ENCODE measurements at regions not wholly inside any gene's neighbourhood (a gene's known extent, or its start where the extent isn't known, plus 50 kb on each side); places are given as distances from the start of the nearest gene placed in this dataset.
"Not testable (repeated sequence)": the region's sequence is repeated elsewhere in the genome, so short reads cannot be mapped to it uniquely, and the experiment has no call there.

DNA sequence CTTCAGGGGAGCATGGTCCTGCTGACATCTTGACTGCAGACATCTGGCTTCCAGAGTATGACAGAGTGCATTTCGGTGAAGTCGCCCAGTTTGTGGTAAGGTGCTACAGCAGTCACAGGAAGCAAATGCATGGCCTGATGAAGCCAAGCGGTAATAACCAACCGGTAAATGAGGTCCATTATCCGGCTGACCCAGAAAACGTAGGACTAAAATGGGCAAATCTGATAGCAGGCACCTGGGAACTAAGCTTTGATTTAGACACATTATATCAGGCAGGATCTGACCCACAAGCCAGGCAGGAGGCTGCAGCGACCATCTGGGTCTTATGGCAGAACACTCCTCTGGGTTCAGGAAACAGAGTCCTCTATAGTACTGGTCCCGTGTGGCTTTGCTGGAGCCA is 454.6 kb downstream of the GADD45G start:
- no peak for DNase-seq (ENCODE audit: low spot score)

DNA sequence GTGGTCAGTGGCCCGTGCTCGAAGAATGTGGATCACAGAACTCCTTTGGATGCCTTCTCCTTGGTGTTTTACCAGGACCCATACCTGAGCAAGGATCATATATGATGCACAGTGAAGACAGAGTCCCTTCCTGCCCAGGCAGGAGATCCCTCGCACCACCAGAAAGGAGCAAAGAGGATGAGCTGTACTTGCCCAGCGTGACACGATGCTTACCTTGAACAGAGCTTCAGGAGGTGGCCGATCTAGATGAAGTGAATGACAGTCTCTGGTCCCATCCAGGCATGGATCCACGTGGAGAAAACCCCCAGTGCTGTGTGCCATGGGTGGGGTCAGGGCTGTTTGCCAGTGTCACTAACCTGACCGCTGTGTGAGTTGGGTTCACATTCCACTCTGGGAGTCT is 455.4 kb downstream of the GADD45G start:
- no peak for DNase-seq (ENCODE audit: low spot score)

DNA sequence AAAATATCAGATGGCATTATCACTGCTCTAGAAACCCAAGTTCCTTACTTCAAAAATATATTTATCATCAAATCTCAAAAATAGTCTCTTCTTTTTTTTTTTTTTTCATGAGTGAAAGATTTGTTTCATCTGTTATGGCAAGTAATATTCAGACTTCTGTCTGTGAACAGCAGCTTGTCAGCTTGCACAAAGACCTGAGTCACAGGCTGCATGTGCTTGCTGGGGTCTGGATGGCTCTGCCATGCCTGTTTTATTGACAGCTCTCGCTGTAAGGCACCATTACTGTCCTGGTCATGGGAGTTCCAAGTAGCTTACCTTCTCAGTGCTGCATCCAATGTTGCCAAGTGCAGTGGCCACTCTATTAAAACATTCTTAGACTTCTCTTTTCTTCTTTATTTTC is 456.4 kb downstream of the GADD45G start:
- no peak for DNase-seq (ENCODE audit: low spot score)

DNA sequence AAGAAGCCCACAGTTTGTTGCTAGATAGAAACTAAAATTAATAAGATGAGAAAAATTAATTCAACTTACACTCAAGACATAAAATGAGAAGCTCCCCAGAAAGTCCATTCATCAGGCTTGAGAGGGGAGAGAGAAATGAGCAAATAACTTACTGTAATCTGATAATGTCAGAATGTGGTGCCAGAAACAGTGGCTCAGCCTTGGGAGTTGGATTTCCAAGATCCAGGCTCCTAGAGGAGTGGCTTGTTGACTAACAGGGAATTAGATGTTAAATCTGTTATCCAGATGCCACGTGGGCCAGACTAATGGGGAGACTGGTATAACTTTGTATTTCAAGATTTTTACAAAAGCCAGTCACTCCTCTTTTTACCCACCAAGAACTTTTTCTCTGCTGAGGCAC is 458.2 kb downstream of the GADD45G start:
- DNase-seq (ENCODE audit: low spot score) = no peak

DNA sequence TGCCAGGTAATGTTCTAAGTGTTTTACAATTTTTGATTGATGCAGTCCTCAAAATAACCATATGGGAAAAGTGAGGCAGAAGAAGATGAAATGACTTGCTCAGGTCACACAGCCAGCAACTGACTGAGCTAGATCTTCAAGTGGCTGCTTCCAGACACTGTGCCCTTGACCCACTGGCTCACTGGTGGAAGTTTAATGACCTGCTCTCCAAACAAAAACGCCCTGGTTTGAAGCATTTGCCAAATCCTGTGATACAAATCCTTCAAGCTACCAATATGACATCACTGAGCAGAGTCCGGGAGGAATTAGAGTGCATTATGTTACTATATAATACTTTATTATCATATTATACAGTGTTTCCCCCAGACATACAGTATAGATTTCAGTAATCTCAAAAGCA is 459.4 kb downstream of the GADD45G start:
- no peak for DNase-seq (ENCODE audit: low spot score)

DNA sequence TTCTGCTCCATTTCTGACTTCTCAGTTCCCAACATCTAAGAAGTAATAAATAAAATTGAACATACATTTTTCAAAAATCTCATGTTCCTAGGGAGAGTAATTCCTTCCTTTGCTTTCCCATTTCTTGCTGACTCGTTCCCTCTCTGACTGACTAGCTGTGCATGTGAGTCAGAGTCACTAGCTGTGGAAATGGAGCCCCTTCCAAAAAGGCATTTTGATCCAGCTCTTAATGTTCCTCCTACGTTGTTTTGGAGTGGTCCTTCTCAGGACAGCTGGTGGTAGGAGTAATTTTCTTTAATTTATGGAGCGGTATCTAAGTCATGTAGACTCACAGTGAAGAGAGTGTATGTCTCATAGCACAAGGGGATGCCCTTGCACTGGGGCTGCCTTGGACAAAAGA is 460.2 kb downstream of the GADD45G start:
- DNase-seq (ENCODE audit: low spot score) = no peak

DNA sequence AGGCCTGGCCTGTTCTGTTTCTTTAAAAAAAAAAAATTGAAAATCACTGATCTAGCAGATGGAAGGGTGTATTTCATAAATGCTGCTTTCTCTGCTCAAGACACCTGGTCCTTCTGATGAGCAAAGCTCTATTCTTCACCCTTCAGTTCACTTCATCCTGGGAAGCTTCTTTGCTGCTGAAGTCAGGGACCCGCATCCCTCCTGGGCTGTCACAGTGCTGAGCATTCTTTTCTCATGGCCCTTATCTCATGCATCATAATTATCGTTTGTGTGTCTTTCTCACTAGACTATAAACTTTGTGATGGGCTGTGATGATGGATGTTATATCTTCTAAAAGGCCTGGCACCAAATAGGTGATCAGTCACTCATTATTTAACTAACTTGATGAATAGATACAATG is 461.0 kb downstream of the GADD45G start:
- no peak for DNase-seq (ENCODE audit: low spot score)

DNA sequence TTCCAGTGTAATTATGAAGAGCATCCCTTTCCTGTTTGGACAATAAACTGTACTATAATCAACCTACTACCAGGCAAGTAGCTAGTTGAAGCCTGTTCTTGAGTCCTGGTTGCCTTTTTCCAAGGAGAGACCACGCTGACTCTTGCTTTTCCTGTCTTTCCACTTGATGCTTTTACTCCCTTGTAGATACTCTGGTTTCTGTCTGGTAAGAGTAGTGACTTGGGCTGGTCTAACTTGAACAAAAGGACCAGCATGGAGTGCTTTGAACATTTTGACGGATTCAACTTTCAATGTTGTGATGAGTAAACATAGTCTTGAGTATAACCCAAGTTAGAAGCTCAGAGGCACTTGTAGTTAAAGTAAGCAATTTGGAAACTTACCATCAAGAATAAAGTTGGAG is 464.3 kb downstream of the GADD45G start:
- DNase-seq (ENCODE audit: low spot score) = no peak

DNA sequence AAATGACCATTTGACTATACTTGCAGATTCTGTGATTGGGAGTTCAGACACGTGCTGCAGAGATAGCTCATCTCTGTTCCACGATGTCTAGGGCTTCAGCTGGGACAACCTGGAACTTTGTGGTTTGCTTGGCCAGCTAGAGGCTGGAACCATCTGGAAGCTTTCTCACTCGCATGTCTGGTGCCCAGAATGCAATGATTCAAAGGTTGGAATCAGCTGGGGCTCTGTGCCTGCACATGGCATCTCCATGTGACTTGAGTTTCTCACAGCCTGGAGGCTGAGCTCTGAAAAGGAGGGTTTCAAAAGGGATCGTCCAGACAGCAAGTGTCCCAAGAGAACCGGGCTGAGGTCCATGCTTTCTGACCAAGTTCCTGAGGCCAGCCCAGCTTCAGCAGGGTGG is 465.2 kb downstream of the GADD45G start:
- no peak for DNase-seq (ENCODE audit: low spot score)

DNA sequence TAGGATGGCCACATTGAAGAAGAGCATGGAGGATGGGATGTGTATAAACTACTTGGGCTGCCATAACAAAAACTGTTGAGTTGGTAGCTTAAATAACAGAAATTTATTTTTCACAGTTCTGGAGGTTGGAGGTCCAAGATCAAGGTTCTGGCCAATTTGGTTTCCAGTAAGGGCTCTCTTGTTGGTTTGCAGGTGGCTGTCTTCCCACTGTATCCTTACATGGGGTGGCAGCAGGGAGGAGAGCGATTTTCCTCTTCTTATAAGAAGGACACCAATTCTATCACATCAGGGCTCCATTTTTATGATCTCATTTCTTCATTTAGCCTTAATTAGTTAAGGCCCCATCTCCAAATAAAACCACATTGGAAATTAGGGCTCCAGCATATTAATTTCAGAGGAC is 465.7 kb downstream of the GADD45G start:
- DNase-seq (ENCODE audit: low spot score) = no peak

DNA sequence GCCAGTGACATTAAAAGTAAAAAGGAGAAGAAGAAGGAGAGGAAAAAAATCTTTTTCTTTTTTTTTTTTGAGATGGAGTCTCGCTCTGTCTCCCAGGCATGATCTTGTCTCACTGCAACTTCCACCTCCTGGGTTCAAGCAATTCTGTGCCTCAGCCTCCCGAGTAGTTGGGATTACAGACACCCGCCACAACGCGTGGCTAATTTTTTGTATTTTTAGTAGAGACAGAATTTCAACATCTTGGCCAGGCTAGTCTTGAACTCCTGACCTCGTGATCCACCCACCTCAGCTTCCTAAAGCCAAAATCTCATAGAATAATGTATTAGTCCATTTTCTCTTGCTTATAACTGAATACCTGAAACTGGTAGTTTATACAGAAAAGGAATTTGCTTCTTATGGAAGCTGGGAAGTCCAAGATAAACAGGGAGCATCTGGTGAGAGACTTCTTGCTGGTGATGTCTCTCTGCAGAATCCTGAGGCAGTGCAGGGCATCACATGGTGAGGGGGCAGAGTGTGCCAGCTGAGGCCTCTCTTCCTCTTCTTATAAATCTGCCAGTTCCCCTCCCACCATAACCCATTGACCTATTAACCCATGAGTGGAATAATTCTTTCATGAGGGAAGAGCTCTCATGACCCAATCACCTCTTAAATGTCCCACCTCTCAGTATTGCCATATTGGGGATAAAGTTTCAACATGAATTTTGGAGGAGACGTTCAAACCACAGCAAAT is 466.3 kb downstream of the GADD45G start:
- DNase-seq (ENCODE audit: low spot score) = no peak

DNA sequence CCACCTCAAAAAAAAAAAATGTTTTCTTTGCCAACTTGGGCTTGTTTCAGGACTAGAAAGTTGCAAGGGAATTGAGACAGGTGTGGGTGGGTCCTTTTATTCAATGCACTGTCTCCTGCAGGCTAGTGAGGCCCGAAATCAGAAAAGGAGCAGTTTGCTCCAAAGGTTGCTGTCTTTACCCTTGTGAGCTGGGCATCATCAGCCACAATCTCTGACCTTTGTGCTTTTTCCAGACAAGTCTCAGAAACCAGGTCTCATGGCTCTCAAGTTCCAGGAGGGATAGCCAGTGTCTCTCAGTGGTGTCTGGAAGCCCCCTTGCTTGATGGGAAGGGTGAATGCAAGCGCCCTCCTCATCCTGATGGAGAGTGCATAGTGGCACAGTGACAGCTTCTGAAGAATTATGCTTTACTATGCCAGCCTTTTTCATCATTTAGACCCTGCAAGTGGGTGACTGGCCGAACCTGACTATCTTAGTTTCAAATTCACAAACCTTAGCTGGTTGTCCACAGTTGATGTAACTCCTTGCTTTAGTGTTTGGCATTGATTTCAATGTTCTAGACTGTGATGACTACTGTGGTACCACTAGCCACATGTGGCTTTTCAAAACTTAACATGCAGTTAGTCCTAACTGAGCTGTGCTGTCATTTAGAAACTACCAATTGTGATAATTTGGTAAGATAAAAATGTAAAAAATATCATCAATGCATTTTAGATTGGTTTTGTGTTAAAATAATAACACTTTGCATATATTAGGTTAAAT is 468.6 kb downstream of the GADD45G start:
- DNase-seq (ENCODE audit: low spot score) = no peak

DNA sequence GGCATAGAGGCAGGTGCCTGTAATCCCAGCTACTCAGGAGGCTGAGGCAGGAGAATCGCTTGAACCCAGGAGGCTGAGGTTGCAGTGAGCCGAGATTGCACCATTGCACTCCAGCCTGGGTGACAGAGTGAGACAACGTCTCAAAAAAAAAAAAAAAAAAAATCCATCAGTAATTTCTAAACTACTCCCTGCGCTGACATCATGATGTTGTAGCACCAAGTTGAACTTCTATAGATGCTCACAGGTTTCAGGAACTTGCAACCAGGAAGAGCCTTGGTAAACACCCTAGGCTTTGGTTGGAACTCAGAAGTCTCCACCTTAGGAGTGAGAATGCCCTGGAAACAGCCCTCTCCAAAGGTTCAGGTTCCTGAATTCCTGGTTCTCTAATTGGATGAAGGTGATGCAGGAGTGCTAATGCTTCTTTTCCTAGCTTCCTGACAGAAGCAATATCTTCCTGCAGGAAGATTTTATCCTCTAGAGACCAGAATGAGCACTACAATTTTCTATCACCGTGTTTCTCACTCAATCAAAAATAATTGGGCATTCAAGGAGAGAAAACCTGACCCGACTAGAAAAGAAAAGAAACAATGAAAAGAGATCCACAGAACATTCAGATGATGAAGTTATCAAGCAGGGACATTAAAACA is 469.6 kb downstream of the GADD45G start:
- no peak for DNase-seq (ENCODE audit: low spot score)

DNA sequence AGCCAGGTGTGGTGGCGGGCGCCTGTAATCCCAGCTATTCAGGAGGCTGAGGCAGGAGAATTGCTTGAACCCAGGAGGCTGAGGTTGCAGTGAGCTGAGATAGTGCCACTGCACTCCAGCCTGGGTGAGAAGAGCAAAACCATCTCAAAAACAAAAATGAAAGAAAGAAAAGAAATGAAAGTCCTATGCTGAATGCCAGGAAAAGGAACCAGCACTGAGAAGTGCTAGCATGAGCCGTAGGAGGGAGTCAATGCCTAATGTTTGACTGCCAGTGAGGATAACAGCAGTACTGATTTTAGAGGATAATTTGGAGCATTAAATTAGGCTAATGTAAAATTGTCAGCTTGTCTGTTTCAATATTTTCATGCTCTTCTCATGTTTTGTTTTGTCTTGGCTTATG is 472.8 kb downstream of the GADD45G start:
- not testable (repeated sequence) for DNase-seq (ENCODE audit: low spot score)

DNA sequence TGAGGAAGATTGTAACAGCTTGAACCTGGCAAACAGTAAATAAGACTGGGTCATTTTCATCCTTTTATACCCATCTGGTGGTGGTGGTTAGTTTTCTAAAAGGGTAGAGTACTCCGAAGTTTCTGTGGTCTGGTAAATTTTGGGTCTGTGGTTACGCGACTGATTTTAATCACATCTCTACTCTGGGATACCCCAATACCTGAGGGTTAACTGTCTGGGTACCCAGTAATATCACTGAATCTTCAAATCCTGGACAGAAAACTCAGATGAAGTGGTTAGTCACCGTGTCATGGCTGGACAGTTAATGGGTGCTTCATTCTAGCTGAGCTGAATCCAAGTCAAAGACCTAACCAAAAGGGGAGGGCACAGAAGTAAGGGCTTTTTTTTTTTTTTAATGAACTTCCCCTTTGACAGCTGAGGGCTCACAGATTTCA is 474.2 kb downstream of the GADD45G start:
- no peak for DNase-seq (ENCODE audit: low spot score)

DNA sequence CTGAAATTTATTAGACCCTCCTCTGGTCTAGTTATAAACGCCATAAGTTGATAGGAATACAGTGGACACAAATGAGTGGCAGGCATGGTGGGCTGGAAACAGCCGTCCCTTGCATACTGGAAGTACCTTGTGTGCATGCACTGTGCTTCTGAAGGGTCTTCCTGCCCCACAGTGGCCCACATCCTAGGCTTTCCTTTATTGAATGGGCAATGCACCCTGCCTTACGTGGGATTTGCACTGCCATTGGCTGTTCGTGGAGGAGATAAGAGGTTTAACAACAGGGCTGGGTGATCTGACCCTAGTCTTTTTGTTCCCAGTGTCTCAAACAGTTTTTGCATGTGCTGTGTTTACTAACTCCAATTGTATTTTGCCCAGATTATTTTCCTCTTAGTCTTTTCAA is 480.8 kb downstream of the GADD45G start:
- DNase-seq (ENCODE audit: low spot score) = no peak

DNA sequence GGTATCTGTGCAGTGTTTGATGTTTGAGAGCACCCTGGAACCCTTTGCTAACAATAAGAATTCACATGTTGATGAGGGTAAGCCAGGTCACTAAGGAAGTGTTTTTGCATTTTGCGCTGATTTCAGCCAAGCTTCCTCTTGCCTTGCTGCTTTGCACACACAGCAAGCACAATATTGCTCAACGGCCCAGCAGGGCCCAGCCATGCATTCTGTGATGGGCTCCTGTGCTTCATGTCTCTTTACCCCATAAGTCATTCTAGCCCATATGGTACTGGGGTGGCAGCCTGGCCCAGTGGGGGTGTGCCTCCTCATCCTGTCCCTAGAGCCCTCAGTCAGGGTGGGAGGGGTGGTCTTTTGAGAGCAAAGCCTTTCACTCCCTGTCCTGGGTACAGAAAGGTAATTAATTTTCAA is 481.3 kb downstream of the GADD45G start:
- DNase-seq (ENCODE audit: low spot score) = no peak

DNA sequence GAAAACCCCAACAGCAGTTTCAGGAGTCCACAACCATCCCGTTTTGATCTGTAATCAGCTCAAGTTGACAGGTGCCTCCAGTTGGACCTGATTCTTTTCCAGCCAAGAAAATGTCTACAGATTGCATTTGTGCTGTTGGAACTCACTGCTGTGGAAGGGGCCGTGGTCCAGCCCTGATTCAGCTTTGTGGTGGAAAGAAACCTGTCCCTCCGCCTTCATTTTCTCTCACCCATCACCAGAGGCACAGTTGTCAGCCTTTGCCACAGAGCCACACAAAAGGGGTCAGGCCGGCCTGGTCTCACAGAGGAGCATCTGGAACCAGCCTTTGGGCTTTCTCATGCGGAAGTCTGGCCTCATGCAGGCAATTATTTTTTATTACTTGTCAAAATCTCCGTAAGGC is 483.6 kb downstream of the GADD45G start:
- no peak for DNase-seq (ENCODE audit: low spot score)

DNA sequence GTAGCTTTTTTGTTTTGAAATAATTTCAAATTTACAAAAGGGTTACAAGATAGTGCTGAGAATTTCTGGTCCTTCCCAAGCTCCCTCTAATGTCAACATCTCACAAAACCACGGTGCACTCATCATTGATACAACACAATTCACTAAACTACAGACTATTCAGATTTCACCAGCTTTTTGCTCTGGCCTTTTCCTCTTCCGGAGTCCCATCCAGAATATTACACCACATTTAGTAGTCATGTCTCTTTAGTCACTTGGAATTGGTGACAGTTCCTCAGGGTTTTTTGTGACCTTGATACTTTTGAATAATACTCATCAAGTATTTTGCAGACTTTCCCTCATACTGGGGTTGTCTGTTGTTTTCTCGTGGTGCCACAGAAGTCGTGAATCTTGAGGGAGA is 484.0 kb downstream of the GADD45G start:
- no peak for DNase-seq (ENCODE audit: low spot score)

DNA sequence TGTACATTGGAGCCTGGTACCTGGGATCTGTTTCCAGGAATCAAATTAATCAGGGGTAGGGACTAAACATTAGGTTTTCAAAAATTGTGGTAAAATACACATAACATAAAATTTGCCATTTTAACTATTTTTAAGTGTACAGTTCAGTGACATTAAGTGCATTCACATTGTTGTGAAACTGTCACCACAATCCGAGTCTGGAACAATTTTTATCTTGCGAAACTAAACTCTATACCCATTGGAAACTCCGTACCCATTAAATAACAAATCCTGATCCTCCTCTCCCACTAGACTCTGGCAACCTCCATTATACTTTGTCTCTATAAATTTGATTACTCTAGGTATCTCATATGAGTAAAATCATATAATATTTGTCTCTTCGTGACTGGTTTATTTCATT is 486.2 kb downstream of the GADD45G start:
- no peak for DNase-seq (ENCODE audit: low spot score)

DNA sequence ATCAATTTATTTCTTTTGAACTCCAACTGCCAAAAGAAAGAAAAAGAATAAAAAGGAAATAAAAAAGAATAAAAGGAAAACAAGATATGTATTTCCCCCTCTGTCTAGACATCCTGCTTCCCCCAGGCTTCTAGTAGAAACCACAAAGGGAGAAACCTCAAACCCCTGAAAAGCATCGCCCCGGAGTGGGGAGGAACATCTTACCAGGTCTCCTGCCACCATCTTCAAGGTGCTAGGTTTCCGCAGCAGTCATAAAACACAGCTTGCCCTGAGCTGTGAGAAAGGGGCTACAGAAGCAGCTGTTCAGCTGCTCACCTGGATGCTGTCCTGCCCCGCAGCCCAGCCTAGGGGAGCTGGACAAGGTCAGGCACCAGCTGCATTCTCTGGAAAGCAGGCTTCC is 487.7 kb downstream of the GADD45G start:
- no peak for DNase-seq (ENCODE audit: low spot score)

DNA sequence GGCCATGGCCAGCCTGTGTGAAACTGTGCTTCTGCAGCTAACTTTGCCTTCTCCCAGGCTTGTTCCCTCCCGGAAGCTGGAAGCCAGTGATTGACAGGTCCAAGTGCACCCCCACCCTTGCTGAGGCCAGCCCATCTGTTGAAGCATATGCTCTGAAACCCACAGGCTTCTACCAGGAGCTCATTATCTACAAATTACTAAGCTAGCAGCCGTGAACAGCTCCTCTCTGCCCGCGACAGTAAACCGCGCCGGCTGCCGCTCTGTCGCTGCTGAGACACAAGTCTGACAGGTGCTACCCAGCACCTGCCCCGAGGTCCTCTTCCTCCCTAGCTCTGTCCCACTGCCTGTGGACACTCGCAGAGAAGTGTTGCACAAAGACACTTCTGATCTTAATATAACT is 490.9 kb downstream of the GADD45G start:
- no peak for DNase-seq (ENCODE audit: low spot score)

DNA sequence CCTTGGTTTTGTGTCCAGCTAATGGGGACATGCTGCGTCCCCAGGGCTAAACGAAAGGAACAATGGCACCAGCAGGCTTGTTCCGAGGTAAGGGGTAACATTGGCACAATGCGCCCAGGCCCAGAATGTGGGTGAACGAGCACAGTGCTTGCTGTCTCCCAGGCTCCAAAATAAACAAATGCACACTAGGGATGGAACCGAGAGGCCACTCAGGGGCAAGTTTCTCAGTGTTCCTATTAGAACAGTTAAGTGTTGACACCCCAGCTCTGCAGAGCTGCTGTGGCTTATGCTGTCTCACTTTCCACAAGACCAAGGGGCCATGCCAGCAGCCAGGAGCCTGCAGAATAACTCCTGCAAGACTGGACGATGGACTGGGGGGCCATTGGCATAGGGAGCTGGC is 492.4 kb downstream of the GADD45G start:
- DNase-seq (ENCODE audit: low spot score) = no peak

Data from H4 (cell line).